NCI-H2196 (cell line): ENCODE measurements at regions not wholly inside any gene's neighbourhood (a gene's known extent, or its start where the extent isn't known, plus 50 kb on each side); places are given as distances from the start of the nearest gene placed in this dataset.

ENCODE experiments used
- DNase-seq: peaks from one replicate; lab custom pipeline; 2025; ENCODE audit not compliant: unreplicated experiment; lab: John Stamatoyannopoulos, UW

DNA sequence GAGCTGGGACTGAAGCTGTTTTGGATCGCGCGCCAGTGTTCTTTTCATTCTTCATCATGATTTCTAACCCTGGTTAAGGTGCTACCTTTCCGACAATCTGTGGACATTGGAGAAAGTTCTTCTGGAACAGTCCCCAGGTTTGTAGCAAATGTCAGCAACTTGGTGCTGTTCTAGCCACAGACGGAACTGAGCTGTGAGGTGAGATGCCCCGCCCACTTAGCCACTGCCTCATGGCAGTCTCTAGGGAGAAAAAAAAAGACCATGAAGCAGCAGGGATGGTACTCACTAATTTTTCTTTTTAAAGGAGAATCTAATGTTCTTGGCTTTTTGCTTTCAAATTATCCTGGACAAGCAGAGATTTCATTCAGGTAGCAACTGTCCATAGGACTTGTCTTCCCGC lies 72.1 kb upstream of the STK32A start:
- DNase-seq = no peak

DNA sequence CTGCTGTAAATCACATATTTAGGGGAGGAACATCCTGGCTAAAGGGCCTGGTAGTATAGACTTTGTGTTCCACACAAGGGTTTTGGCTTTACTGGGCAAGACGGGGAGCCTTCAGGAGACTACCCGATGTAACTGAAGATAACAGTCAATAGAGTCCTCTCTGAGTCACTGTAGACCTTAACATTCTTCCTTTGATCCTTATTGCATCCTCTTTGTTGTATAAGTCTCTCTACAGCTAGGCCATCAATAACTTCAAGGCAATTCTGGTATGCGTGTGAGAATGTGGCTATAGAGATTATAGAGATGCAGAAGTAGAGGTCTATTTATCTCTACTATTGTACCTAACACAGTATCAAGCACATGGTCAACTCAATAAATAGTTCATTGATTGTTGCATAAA lies 67.3 kb upstream of the STK32A start:
- no peak for DNase-seq

DNA sequence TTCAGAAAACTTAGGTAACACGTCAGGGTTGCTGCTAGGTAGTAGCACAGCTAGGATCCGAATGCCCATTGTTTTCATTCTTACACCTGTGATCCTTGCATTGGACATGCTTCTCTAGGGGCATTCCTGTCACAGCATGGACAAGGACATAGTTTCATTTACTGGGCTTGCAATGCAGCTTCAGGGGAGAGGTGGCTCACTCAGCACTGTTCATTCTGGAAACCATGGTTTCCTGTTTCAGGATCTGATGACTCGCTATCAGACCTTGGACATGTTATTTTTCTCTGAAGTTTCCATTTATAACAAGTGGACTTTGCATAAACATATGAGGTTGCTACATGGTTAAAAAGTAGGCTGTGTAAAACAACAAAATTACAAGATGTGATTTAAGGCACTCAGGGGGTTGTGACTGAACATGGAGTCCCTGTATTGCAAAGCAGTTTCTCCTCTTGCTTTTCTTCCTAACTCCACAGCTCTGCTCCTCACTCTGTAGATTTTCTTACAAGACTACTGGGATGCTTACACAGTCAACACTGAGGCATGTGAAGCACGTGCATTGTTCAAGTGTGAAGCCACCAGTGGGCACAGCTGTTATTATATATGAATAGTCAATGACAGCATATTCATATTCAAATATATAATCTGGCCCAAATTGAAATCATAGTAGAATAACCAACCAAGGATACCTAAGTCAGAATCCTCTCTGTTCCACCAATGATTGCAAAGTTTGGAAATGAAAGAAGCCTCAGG lies 66.1 kb upstream of the STK32A start:
- no peak for DNase-seq

GRCh38 chr5:147169399-147169798 lies 65.4 kb upstream of the STK32A start:
- DNase-seq = no peak

DNA sequence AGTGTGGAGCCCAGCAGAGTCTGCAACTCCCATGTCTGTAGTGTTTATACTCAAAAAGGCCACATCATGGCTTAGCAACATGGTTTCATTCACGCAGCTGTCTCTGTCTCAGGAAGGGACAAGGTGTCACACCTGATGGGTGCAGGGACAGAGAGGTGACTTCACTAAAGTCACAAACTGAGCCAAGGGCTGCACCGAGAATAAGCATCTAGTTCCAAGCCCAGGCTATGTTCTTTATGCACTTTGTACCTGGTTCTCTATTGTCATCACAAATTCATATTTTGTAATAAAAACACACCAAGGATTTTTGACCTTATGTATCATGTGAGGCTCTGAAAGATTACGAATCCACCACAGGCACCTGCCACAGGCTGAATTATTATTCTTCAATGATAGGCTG lies 64.9 kb upstream of the STK32A start:
- DNase-seq = no peak

GRCh38 chr5:147170603-147171002 lies 64.2 kb upstream of the STK32A start:
- DNase-seq = no peak

DNA sequence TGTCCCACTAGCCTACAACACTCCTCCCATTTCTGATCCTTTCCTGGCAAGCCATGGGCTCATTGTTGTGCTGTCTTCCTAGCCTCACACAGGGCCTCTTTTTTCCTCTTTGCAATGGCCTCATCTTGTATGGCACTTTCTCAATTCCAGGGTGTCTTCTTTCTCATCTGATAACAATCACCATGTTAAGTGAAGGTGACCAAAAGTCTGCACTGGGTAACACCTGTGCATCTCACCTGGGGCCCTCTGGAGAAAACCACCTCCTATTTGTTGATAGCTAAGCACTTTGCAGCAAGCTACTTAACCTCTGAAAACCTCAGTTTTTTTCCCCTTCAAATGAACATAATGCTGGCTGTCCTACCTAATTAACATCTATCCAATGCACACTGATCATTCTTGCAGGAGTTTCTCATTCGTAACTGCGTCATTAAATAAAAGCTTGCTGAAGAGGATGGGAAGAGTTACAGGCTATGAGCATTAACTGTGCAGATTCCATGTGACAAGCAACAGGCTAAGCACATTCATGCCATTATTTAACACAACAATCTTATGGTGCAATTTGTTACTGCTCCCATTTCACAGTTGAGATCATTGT lies 60.1 kb upstream of the STK32A start:
- no peak for DNase-seq

DNA sequence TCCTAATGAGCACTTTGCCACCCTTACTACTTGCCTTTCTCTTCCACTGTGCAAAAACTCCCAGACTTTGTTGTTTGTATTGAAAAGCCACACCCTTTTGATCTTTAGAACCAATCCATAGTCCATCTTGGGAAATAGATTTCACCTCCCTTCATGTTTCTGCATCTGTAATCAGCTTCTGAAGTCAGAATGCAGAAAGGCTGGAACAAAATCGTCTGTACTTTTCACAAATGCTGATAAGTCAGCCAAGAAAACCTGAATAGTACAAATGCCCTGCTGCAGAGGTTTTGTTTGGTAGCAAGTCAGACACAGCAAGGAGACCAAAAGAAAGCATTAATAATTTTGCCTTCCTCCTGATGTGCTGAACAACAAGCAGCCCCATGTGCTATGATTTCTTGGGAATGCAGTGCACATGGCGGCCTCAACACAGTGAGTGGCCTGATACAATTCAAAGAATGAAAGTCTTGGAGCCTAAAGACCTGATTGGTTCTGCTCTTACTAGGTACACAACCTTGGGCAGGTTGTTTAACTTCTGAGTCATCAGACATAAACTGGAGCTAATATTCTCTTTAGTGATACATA lies 59.2 kb upstream of the STK32A start:
- no peak for DNase-seq

DNA sequence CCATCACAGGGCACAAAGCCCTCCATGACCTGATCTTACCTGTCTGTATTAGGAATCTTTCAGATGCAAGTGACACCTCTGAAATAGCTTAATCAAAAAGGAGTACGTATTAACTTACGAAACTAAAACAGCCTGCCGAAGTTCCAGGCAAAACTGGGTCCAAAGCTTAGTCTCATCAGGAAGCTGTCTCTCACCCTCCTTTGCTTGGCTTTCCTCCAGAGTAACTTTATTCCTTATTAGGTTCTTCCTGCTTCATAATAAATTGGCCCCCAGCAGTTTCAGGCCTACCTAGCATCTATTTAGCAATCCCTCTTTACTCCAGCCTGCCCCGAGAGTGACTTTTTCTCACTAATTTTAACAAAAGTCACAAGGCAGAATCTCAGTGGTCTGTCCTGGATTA lies 58.4 kb upstream of the STK32A start:
- DNase-seq = no peak

- no peak for DNase-seq
Observed at GRCh38 chr5:147177125-147177840, 57.5 kb upstream of the STK32A start.

GRCh38 chr5:147179562-147180147 lies 55.2 kb upstream of the STK32A start:
- DNase-seq = no peak

GRCh38 chr5:147180751-147181150 lies 54.1 kb upstream of the STK32A start:
- no peak for DNase-seq
